T47D (cell line): ENCODE measurements at regions not wholly inside any gene's neighbourhood (a gene's known extent, or its start where the extent isn't known, plus 50 kb on each side); places are given as distances from the start of the nearest gene placed in this dataset.

Source experiments
- DNase-seq, 2 experiments: peaks; one replicate each; pipeline versions ENCODE4 v3.0.0 to v3.0.0-alpha.2; 2011 to 2012; ENCODE audit warnings: low read depth in 1 of 2, low spot score in 1 of 2
- JUND ChIP-seq: IDR thresholded peaks from 2 replicates; pipeline ENCODE4 v1.6.1; 2012; ENCODE audit warnings: low read depth
- in situ Hi-C: cut with HindIII; loops from 2 replicates; pipeline ENCODE4 v1.10.0; 2016; ENCODE audit warnings: low sequenced_read_pairs, low pct_unique_long_range_greater_than_20kb

DNA sequence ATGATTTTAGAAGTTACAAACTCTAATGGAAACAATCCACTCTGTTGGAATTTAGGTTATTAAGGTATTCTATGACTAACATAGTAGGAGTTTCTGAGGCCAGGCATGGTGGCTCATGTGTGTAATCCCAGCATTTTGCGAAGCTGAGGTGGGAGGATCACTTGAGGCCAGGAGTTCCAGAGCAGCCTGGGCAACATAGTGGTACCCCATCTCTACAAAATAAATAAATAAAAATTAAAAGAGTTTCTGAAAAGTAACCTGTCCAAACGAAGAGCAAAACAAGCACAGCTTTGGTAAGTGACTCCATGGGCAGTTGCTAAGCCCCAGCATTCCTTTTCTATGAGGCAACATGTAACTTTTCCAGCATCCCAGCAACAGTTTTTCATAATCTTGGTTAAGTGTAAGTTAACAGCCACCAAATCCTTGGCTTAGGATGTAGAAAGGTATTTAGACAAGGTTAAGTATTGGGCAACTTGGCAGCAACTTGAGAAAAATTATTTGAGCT lies 86.3 kb downstream of the SOX4 start:
- in situ Hi-C loops: no loop called here
- peak in 1 of 2 experiments; percentile 25 for DNase-seq
- no peak for TF ChIP-seq JUND

DNA sequence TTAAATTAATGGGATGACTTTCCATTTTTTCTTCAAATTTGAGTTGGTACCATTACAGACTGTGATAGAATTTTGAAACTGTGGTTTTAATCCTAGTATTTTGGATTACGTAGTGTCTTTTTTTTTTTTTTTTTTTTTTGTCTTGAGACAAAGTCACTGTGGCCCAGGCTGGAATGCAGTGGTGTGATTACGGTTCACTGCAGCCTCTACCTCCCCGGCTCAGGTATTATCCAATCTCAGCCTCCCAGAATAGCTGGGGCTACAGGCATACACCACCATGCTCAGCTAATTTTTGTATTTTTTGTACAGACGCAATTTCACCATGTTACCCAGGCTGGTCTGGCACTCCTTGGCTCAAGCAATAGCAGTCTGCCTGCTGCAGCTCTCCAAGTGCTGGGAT lies 87.1 kb downstream of the SOX4 start:
- DNase-seq: no peak
- in situ Hi-C loops: no loop called here
- TF ChIP-seq JUND: no peak

DNA sequence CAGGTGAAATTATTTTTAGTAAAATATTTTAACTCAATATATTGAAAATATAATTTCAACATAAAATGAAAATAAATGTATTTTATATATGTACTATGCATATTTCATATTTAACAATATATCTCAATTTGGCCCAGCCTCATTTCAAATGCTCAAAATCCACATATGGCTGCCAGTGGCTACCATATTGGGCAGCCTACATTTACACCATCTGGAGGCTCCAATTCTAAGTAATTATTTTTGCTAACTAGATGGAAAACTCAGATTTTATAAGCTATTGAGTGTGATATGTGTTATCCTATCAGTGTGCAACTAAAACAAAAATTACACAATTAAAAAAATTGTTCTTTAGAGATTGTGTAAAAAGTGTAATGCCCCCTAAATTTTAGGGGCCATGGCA lies 96.9 kb downstream of the SOX4 start:
- in situ Hi-C loops: no loop called here
- DNase-seq: no peak
- no peak for TF ChIP-seq JUND

DNA sequence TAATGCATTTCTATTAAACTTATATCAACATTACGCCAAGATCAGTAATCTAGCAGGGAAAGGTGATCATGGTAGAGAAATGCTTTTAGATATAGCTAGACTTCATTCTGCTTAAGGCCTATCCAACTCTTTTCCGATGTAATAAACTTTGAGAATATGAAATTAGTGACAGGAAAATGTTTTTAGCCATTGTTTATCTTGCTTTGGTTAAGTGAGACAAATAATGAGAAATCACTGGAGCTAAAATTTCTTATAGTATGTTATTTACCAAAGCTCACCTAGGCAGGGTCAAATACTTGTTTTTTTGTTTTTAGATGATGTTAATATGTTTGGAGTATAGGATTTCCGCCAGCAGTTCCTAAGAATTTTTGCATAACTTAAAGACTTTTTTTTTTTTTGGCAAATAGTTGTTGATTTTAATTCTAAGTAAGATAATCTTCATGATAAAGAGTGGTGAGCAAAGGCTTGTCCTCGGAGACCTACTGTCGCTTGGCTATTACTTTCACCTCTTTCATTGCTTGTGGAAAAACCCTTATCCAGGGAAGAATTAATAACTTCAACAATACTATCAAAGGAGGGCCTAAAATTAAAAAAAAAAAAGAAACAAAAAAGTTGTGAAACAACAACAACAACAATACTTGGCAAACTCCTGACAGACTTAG lies 98.3 kb downstream of the SOX4 start:
- no peak for TF ChIP-seq JUND
- no peak for DNase-seq
- in situ Hi-C loops: no loop called here

DNA sequence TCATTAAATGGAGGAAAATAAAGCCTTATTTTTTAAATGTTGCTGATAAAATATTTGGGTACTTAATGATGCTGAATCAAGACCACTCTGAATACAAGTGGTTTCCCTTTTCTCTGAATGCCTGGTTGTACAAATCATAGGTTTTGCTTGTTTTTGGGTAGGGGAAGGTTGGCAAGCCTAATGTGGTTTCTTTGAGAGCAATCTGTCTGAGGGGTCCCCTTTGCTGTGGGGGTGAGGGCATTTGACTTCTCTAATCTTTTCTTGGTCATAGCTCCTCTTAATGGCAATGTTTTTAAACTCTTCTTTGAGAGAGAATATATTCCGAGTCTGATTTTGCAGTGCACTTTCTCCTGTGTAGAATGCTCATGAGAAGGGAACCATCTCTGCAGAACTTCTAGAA lies 99.2 kb downstream of the SOX4 start:
- DNase-seq: no peak
- no peak for TF ChIP-seq JUND
- in situ Hi-C loops: no loop called here

DNA sequence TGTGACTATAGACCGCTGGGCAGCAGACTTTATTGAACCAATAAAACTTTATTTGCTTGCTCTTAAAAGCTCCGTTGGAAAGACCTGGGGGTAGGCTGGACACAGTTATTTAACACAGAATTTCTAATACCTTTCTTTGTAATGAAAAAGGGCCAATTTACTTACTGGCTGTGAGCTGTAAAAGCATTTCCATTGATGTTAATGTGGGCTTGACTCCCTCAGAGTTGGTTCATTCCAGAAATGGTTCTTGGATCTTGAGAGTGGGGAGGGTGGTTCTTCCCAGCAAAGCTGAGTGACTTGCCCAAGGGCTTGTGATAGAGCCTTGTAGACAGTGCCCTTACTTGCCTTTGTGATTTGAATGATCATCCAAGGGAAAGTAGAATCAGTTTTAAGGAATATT lies 100.6 kb downstream of the SOX4 start:
- in situ Hi-C loops: no loop called here
- DNase-seq: no peak

DNA sequence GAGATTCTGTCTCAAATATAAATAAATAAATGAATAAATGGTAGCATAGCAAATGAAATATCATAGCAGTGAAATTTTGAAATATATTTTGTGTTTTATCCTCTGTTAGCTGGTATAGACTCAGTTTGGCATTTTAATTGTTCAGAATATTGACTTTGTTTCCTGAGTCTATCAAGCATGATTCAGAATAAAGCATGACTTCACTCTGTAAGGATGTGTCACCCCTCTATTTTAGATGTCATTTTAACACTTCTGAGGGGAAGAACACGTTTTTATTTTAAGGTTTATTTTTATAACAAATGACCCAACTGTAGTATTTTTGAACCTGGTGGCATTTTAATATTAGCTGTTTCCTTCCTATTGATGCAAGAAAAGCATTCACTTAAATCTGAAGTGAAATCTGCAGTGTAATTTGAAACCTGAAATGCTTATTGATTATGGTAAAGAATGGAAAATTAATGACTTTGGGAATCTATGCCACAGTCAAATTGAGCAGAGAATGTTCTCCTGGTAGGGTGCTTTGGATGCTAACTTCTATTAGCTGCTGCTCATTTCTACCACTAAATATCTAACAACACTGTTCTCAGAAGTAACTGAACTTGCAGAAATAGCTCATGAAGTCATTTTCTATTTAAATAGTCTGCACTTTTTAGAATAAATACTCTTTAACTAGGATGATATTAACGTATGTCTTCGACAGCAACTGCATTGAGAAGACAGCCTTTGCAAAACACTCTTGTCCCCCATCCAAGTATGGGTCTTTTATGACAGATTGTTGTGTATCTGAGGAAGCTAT lies 114.2 kb downstream of the SOX4 start:
- TF ChIP-seq JUND: no peak
- no peak for DNase-seq
- in situ Hi-C loops: no loop called here

More for the DNA sequence above, 100.6 kb downstream of the SOX4 start:
- TF ChIP-seq JUND: no peak

DNA sequence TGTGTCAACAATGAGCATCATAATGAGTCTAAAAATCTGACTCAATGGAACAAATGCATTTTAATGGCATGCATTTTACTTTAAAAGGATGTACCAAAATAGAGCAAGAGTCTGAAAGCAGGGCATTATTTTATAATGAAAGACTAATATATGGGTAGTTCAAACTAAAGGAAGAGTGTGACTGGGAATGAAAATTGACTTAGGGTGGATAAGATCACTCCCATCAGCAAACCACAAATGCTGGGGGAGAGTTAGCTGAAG lies 114.7 kb downstream of the SOX4 start:
- in situ Hi-C loops: no loop called here
- TF ChIP-seq JUND: no peak
- no peak for DNase-seq

DNA sequence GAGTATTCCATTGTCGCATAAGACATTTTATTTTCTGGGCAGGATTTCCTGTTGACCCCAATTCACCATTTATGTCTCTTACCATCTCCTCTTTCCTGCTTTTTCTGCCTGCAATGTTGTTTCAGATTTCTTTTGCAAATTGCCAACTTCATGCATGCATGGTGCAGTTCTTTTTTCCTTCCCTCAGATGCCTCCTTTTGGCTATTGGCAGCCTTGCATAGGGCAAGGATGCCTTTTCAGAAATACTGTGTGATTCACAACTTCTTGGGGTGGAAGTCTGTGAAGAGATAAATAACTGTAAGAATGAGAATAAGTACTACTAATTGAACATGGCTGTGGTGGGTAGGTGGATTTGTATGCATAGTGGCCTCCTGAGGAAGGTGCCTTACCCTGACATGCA lies 116.7 kb downstream of the SOX4 start:
- no peak for TF ChIP-seq JUND
- no peak for DNase-seq
- in situ Hi-C loops: no loop called here

DNA sequence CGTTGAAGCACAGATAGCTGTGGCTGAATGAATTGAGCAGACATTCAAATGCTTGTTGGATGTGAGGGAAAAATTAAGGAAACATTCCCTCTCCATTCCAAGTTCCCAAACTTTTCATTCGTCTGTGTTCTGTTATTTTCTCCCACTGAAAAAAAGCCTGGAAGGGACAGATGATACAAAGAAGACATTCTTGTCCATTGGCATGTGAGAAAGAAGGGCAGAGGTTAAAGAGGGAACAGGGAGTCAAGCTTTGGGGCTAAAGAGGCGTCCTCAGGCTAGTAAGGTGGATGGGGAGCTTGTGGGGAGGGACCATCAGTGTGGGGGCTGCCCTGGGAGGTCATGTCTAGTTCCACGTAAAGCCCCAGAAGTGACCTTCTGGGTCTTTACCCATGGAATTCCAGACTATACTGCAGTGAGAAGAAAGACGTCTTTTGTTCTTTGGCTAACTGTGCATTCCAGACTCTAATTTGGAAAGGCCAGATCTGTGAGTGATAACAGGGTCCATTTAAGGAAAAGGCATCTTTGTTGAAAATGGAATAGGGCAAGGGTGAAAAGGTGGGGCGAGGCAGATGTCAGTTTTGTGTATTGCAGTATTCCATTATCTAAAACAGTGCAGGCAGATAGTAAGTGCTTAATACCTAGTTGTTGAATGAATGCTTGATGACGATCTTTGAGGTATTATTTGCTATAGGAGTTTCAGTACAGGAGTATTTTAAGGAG lies 117.5 kb downstream of the SOX4 start:
- no peak for DNase-seq
- in situ Hi-C loops: no loop called here
- TF ChIP-seq JUND: no peak

DNA sequence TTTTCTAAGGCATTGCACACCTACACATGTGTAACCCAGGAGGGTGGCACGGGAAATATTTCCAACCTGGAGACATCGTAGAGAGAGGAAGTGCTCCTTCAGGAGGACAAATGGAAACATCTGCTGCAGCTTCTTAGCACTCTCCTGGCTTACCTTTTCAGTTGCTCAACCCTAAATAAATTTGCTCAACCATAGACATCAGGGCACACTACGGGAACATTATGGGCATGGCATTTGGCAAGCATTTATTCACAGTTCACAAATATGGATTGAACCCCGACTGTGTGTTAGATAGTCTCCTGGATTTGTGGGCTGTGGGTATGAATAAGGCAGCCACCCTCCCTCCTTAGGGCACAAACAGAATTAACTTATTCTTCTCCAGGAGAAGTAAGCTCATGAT lies 118.7 kb downstream of the SOX4 start:
- no peak for TF ChIP-seq JUND
- no peak for DNase-seq
- in situ Hi-C loops: no loop called here

DNA sequence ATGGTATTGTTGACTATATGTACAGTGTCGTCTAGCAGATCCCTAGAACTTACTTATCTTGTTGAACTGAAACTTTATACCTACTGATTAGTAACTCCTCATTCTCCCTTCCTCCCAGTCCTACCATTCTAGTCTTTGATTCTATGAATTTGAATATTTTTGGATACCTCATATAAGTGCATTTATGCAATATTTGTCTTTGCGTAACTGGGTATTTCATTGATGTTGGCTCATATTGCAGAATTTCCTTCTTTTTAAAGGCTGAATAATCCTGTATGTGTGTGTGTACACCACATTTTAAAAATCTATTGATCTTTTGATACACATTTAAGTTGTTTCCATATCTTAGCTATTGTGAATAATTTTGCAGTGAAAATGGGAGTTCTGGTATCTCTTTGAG lies 119.9 kb downstream of the SOX4 start:
- DNase-seq: no peak
- in situ Hi-C loops: no loop called here
- no peak for TF ChIP-seq JUND

DNA sequence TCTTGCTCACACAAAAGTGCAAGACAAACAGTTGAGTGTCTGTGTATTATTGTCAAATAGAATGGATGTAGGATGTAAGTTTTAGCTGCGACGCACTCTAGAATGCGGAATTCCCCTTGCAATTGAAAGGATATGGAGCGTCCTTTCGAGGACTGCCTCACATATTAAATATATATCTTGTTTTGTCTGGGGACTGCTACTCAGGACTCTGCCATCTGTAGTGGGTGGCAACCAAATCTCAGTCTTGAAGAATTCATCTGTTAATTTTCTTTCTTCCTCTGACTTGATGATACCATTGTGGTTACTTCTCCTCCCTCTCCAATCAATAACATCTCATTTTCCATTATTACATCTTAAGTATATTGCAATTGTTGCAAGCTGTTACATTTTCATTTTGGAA lies 121.6 kb downstream of the SOX4 start:
- in situ Hi-C loops: no loop called here
- no peak for TF ChIP-seq JUND
- no peak for DNase-seq
